ENCODE measurements at regions not wholly inside any gene's neighbourhood (a gene's known extent, or its start where the extent isn't known, plus 50 kb on each side); places are given as distances from the start of the nearest gene placed in this dataset.

DNA sequence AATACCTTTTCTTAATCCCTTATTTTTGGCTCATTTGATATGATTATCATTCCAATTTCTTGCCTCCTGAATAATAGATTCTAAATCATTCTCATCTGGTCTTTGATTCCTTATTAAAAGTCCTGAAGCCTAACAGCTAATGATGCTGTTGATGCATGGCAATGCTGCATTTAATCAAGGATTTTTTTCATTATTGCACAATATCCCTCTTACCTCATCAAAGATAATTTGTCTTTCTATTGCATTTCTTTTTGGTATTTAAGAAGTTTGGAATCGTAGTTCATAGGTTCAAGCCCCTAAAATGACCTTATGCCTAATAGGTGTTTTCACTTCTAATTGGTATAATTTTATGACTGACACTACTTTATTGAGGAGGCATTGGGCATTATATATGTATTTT lies 648.2 kb upstream of the STXBP6 start:
- no peaks in the 10 kb centered on the region for H3K36me3 ChIP-seq (replicated peaks in 1 of 2; ENCODE audit: control insufficient read depth in 1 of 2, insufficient read depth in 2 of 2, low read length in 1 of 2)
- no peaks in the 10 kb centered on the region for H3K79me2 ChIP-seq (ENCODE audit: insufficient read depth)
- no peak overlapping the region for H3K9ac ChIP-seq
- no peaks in the 10 kb centered on the region for H3K9me2 ChIP-seq
- H3F3A ChIP-seq (replicated peaks; ENCODE audit: insufficient read depth) = no peaks in the 10 kb centered on the region
- H3K9me3 ChIP-seq = no peaks in the 10 kb centered on the region
- ChIA-PET POLR2A (no interaction called here), CTCF (no interaction called here)
- H3K27ac ChIP-seq (ENCODE audit: low read depth in 2 of 2, low read length in 1 of 2) = no peak overlapping the region
- H3K4me3 ChIP-seq (ENCODE audit: low read depth in 2 of 2, low read length in 1 of 2) = no peak overlapping the region
- TF ChIP-seq SIN3A (IDR thresholded peaks at IDR 0.05; ENCODE audit: borderline replicate concordance, low read depth, low read length) = no peak
- no peaks in the 10 kb centered on the region for H3K27me3 ChIP-seq (ENCODE audit: insufficient read depth)
- H2AFZ ChIP-seq (ENCODE audit: low read depth) = no peak overlapping the region
- 0% methylated on average over 1 of the region's 1 CpG for WGBS (ENCODE audit: low lambda C conversion rate)
- no peak for DNase-seq
- no peaks in the 10 kb centered on the region for H4K20me1 ChIP-seq (ENCODE audit: insufficient read depth)
- no peaks in the 10 kb centered on the region for H3K4me1 ChIP-seq (ENCODE audit: control insufficient read depth in 1 of 2, insufficient read depth in 2 of 2, low read depth in 1 of 2, low read length in 1 of 2)
- no peak overlapping the region for H3K4me2 ChIP-seq

DNA sequence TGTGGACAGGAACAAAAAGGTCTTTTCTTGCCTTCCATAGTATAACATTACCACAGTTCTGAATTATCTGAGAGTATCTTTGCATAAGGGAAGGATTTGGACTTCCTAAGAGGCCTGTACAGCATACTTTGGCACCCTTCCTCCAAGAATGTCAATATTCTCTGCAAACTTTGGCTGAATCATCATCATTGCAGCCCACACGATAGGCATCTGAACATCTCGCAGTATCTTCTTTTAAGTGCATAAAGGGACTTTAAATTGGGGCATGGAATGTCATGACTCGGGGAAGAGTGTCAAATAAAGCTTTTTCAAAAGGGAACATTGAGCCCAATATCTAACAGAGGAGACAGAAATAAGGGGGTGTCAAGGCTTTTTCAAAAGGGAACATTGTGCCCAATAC lies 646.2 kb upstream of the STXBP6 start:
- Histone ChIP-seq H3K4me1 (ENCODE audit: control insufficient read depth in 1 of 2, insufficient read depth in 2 of 2, low read depth in 1 of 2, low read length in 1 of 2) (no peaks in the 10 kb centered on the region), H3K27ac (ENCODE audit: low read depth in 2 of 2, low read length in 1 of 2) (no peak overlapping the region), H3K36me3 (replicated peaks in 1 of 2; ENCODE audit: control insufficient read depth in 1 of 2, insufficient read depth in 2 of 2, low read length in 1 of 2) (no peaks in the 10 kb centered on the region), H3K79me2 (ENCODE audit: insufficient read depth) (no peaks in the 10 kb centered on the region), H3K9ac (no peak overlapping the region), H3K4me2 (no peak overlapping the region), H4K20me1 (ENCODE audit: insufficient read depth) (no peaks in the 10 kb centered on the region), H2AFZ (ENCODE audit: low read depth) (no peak overlapping the region), H3K9me2 (no peaks in the 10 kb centered on the region), H3K4me3 (ENCODE audit: low read depth in 2 of 2, low read length in 1 of 2) (no peak overlapping the region), H3F3A (replicated peaks; ENCODE audit: insufficient read depth) (no peaks in the 10 kb centered on the region), H3K9me3 (no peaks in the 10 kb centered on the region), H3K27me3 (ENCODE audit: insufficient read depth) (no peaks in the 10 kb centered on the region)
- TF ChIP-seq GATA2 (CRISPR knock-in tag; IDR thresholded peaks at IDR 0.05) (no peak), NFIC (IDR thresholded peaks at IDR 0.05; ENCODE audit: borderline replicate concordance) (no peak), MEF2A (IDR thresholded peaks at IDR 0.05; ENCODE audit: borderline replicate concordance, low read depth) (no peak), GABPA (IDR thresholded peaks at IDR 0.05; ENCODE audit: low read depth) (no peak), FOXM1 (IDR thresholded peaks at IDR 0.05; ENCODE audit: low read depth) (no peak), FOSL2 (IDR thresholded peaks at IDR 0.05; ENCODE audit: borderline replicate concordance, low read depth) (no peak), RXRA (IDR thresholded peaks at IDR 0.05; ENCODE audit: borderline replicate concordance, low read depth) (no peak), EP300 (IDR thresholded peaks at IDR 0.05; ENCODE audit: borderline replicate concordance in 1 of 2, low read depth in 1 of 2, low read length in 1 of 2) (no peak), SIN3A (IDR thresholded peaks at IDR 0.05; ENCODE audit: borderline replicate concordance, low read depth, low read length) (no peak), MXI1 (IDR thresholded peaks at IDR 0.05; ENCODE audit: low read depth, low read length) (no peak), FOXJ3 (CRISPR knock-in tag; IDR thresholded peaks at IDR 0.05) (no peak), EZH2phosphoT487 (IDR thresholded peaks at IDR 0.05; ENCODE audit: borderline replicate concordance, low read depth) (no peak), POLR2AphosphoS5 (IDR thresholded peaks at IDR 0.05; ENCODE audit: low read depth, low read length) (no peak), JUND (IDR thresholded peaks at IDR 0.05) (no peak)
- TF ChIP-seq, protein P1, sequence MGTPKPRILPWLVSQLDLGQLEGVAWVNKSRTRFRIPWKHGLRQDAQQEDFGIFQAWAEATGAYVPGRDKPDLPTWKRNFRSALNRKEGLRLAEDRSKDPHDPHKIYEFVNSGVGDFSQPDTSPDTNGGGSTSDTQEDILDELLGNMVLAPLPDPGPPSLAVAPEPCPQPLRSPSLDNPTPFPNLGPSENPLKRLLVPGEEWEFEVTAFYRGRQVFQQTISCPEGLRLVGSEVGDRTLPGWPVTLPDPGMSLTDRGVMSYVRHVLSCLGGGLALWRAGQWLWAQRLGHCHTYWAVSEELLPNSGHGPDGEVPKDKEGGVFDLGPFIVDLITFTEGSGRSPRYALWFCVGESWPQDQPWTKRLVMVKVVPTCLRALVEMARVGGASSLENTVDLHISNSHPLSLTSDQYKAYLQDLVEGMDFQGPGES (IDR thresholded peaks at IDR 0.05; ENCODE audit: low read depth, low read length) = no peak
- TF ChIP-seq, protein P2, sequence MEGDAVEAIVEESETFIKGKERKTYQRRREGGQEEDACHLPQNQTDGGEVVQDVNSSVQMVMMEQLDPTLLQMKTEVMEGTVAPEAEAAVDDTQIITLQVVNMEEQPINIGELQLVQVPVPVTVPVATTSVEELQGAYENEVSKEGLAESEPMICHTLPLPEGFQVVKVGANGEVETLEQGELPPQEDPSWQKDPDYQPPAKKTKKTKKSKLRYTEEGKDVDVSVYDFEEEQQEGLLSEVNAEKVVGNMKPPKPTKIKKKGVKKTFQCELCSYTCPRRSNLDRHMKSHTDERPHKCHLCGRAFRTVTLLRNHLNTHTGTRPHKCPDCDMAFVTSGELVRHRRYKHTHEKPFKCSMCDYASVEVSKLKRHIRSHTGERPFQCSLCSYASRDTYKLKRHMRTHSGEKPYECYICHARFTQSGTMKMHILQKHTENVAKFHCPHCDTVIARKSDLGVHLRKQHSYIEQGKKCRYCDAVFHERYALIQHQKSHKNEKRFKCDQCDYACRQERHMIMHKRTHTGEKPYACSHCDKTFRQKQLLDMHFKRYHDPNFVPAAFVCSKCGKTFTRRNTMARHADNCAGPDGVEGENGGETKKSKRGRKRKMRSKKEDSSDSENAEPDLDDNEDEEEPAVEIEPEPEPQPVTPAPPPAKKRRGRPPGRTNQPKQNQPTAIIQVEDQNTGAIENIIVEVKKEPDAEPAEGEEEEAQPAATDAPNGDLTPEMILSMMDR (IDR thresholded peaks at IDR 0.05) = no peak
- TF ChIP-seq, protein P3, sequence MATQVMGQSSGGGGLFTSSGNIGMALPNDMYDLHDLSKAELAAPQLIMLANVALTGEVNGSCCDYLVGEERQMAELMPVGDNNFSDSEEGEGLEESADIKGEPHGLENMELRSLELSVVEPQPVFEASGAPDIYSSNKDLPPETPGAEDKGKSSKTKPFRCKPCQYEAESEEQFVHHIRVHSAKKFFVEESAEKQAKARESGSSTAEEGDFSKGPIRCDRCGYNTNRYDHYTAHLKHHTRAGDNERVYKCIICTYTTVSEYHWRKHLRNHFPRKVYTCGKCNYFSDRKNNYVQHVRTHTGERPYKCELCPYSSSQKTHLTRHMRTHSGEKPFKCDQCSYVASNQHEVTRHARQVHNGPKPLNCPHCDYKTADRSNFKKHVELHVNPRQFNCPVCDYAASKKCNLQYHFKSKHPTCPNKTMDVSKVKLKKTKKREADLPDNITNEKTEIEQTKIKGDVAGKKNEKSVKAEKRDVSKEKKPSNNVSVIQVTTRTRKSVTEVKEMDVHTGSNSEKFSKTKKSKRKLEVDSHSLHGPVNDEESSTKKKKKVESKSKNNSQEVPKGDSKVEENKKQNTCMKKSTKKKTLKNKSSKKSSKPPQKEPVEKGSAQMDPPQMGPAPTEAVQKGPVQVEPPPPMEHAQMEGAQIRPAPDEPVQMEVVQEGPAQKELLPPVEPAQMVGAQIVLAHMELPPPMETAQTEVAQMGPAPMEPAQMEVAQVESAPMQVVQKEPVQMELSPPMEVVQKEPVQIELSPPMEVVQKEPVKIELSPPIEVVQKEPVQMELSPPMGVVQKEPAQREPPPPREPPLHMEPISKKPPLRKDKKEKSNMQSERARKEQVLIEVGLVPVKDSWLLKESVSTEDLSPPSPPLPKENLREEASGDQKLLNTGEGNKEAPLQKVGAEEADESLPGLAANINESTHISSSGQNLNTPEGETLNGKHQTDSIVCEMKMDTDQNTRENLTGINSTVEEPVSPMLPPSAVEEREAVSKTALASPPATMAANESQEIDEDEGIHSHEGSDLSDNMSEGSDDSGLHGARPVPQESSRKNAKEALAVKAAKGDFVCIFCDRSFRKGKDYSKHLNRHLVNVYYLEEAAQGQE (IDR thresholded peaks at IDR 0.05; ENCODE audit: low read depth, low read length) = no peak
- TF ChIP-seq, protein P4, sequence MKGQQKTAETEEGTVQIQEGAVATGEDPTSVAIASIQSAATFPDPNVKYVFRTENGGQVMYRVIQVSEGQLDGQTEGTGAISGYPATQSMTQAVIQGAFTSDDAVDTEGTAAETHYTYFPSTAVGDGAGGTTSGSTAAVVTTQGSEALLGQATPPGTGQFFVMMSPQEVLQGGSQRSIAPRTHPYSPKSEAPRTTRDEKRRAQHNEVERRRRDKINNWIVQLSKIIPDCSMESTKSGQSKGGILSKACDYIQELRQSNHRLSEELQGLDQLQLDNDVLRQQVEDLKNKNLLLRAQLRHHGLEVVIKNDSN (IDR thresholded peaks at IDR 0.05; ENCODE audit: borderline replicate concordance, low read depth) = no peak
- TF ChIP-seq, protein P5, sequence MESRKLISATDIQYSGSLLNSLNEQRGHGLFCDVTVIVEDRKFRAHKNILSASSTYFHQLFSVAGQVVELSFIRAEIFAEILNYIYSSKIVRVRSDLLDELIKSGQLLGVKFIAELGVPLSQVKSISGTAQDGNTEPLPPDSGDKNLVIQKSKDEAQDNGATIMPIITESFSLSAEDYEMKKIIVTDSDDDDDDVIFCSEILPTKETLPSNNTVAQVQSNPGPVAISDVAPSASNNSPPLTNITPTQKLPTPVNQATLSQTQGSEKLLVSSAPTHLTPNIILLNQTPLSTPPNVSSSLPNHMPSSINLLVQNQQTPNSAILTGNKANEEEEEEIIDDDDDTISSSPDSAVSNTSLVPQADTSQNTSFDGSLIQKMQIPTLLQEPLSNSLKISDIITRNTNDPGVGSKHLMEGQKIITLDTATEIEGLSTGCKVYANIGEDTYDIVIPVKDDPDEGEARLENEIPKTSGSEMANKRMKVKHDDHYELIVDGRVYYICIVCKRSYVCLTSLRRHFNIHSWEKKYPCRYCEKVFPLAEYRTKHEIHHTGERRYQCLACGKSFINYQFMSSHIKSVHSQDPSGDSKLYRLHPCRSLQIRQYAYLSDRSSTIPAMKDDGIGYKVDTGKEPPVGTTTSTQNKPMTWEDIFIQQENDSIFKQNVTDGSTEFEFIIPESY (IDR thresholded peaks at IDR 0.05; ENCODE audit: borderline replicate concordance, low read depth) = no peak
- POLR2A ChIA-PET = no interaction called here
- CTCF ChIA-PET = no interaction called here
- WGBS (ENCODE audit: low lambda C conversion rate) = 0% methylated on average over 3 of the region's 3 CpGs
- DNase-seq = no peak

All from SK-N-SH (cell line).